ENCODE measurements at regions not wholly inside any gene's neighbourhood (a gene's known extent, or its start where the extent isn't known, plus 50 kb on each side); places are given as distances from the start of the nearest gene placed in this dataset.

- TF ChIP-seq, protein P1, sequence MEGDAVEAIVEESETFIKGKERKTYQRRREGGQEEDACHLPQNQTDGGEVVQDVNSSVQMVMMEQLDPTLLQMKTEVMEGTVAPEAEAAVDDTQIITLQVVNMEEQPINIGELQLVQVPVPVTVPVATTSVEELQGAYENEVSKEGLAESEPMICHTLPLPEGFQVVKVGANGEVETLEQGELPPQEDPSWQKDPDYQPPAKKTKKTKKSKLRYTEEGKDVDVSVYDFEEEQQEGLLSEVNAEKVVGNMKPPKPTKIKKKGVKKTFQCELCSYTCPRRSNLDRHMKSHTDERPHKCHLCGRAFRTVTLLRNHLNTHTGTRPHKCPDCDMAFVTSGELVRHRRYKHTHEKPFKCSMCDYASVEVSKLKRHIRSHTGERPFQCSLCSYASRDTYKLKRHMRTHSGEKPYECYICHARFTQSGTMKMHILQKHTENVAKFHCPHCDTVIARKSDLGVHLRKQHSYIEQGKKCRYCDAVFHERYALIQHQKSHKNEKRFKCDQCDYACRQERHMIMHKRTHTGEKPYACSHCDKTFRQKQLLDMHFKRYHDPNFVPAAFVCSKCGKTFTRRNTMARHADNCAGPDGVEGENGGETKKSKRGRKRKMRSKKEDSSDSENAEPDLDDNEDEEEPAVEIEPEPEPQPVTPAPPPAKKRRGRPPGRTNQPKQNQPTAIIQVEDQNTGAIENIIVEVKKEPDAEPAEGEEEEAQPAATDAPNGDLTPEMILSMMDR (IDR thresholded peaks at IDR 0.05 in 8 of 11, conservative IDR thresholded peaks at IDR 0.05 in 3 of 11): no peak
- TF ChIP-seq POLR2A (IDR thresholded peaks at IDR 0.05): no peak
- no peak for TF ChIP-seq POLR2AphosphoS5 (IDR thresholded peaks at IDR 0.05)
Measured at GRCh38 chr3:64290161-64290560, 64.9 kb upstream of the PRICKLE2 start.

Data from spleen (tissue), 7 donors.